HG02642 (cell line): ENCODE measurements at regions not wholly inside any gene's neighbourhood (a gene's known extent, or its start where the extent isn't known, plus 50 kb on each side); places are given as distances from the start of the nearest gene placed in this dataset.

ENCODE experiments used
- ATAC-seq: cut with Tn5 transposase; IDR thresholded peaks from one replicate; pipeline ENCODE4 v1.9.1; 2021; ENCODE audit warnings: mild to moderate bottlenecking; ENCODE audit not compliant: unreplicated experiment, poor library complexity

DNA sequence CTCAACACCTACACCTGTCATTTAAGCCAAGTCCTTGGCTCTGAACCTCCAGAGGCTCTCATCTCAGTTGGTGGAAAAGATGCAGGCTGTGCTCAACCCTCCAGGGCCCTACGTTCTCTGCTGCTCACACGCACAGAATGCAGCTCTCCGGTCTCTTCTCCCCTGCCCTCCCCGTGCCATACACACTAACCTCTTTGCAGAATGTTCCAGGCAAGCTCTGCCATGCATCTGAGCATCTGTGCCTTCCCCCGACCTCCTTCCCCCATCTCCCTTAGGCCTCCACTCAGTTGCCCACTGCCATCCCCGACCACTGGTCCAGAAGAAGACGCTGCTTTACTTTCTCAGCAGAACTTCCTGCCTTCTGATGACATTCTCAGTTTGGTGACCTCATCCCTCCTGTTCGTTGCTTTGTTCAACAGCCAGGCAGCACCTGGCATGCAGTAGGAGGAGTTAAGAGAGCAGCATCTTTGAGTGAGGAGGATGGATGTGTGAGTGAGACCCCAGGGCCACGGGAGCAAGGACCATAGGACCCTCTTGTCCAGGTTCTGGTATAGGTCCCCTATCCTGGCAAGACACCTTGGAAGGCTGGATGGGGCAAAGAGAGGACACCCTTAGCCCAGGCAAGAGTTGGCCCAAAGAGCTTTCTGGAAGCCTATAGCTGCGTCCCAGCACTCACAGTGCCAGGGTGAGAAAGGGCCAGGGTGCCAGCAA, 598.0 kb downstream of the BRD1 start:
- no peak for ATAC-seq

DNA sequence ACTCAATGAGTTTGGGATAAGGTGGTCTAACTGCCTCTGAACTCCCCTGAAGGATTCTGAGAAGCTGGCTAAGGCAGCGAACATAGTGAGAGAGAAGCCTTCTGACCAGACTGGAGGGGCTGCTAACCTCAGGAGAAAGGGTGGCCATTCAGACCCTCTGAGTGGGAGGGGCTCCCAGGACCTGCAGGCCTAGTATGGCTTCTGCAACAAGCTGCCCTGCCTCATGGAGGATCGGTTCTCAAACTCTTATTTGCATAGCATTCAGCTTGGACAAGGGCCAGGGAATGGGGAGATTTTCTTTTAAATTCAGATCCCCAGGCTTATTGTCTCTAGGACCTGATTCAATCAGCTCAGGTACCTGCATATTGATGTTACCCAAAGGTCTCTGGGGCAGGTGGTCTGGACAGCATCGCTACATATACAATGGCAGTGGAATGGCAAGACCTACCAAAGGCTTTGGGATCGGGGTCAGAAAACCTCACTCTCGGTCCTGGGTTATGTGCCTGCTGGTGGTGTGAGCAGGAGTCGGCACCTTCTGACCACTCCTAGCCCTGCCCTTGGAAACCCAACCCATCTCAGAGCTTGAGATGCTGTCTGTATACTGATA, 599.1 kb downstream of the BRD1 start:
- no peak for ATAC-seq

DNA sequence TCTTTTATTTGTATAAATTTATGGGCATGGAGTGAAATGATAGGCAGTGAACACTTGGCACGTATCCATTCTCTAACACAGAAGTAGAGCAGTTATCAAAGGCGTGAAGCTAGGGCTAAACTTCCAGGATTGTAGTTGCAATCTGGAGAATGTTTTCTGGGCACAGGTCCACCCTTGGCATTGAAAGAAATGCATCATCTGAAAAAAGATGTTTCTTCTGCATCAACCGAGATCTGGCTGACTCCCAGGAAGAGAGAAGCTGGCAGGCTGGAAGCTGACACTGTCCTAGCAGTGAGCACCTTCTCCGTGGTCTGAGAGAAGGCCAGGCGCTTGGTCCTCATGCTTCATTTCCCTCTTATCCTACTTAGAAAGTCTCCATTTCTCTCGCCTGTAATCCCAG, 600.0 kb downstream of the BRD1 start:
- ATAC-seq, result no peak

DNA sequence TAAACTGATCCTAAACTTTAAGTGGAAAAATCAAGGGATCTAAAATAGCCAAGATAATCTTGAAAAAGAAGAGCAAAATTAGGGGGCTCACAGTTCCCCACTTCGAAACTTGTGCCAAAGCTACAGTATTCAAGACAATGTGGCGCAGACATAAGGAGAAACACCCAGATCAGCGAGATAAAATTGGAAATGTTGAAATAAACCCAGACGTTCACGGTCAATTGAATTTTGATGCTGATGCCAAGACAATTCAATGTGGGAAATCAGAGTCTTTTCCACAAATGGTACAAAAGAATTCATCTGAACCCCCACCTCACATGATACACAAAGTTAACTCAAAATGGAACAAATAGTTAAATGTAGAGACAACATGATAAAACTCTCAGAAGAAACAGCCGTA, 601.6 kb downstream of the BRD1 start:
- ATAC-seq, result no peak

DNA sequence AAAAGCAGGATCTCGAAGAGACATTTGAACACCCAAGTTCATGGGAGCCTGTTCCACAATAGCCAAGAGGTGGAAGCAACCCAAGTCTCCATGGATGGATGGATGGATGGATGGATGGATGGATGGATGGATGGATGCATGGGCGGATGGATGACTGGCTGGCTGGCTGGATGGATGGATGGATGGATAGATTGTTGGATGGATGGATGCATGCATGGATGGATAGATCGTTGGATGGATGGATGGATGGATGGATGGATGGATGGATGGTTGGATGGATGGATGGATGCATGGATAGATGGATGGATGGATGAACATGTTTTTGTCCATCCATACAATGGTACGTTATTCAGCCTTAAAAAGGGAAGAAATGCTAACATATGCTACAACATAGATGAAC, 603.4 kb downstream of the BRD1 start:
- ATAC-seq, result no peak

DNA sequence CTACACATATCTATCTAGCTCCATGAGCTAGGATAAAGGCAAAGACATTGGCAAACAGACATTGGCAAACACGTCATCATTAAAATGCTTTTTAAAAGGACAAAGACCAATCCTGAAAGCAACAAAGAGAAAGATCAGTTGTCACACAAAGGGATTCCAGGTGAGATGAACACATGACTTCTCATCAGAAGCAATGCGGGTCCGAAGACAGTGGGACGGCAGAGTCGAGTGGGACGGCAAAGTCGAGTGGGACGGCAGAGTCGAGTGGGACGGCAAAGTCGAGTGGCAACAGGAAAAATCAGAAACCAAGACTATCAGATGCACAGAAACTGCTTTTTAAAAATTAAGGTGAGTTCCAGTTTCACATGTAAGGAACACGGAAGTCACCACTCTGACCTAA, 609.5 kb downstream of the BRD1 start:
- ATAC-seq, result no peak

DNA sequence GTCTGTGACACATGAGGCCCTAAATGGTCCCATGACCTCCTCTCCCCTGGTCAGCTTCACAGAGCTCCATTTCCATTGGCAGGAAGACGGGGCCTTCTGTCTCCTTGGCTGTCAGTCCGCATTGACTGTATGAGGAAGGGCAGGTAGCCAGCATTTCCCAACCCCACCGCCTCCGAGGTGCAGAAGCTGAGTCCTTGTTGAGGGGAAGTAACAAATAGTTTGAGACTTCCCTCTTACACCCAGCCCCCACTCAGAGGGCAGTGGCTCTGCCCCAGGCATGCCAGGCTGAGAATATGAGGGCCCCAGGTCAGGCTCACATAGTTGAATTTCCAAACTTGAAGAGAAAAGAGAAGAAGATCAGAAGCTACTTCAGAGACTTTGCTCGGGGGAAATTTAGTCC, 611.1 kb downstream of the BRD1 start:
- ATAC-seq, result no peak

DNA sequence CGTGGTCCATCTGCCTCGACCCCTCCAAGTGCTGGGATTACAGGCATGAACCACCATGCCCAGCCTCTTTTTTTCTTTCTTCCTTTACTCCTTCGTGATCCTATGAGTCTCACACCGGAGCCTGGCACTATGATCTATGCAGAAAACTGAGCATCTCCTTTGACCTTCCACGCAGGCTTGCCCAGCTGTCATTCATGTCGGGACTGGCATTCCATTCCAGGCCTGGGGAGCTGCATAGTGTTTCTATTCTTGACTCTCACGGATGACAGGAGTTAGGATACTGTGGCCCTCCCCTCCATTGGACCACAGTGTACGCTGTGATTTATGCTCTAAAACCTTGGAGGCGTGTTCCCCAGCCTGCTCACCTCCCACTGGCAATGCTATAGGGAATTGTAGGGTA, 611.8 kb downstream of the BRD1 start:
- ATAC-seq, result no peak

DNA sequence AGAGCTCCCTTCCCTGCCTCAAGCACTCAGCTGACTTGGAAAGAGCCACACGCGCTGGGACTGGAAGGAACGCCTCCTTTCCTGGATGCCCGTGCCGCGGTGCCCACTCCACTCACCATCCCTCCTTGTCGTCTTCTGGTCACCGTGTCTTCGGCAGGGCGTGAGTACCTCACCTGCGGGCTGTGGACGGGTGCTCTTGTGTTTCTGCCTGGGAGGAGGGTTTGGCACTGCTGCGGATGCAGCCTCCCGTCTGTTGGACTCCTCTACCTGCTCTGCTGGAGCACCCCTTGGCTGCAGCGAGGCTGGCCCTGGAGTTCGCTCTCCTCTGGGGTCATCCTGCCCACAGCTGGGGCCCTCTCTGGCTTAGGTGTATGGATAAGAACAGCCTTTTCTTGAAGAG, 612.7 kb downstream of the BRD1 start:
- no peak for ATAC-seq

DNA sequence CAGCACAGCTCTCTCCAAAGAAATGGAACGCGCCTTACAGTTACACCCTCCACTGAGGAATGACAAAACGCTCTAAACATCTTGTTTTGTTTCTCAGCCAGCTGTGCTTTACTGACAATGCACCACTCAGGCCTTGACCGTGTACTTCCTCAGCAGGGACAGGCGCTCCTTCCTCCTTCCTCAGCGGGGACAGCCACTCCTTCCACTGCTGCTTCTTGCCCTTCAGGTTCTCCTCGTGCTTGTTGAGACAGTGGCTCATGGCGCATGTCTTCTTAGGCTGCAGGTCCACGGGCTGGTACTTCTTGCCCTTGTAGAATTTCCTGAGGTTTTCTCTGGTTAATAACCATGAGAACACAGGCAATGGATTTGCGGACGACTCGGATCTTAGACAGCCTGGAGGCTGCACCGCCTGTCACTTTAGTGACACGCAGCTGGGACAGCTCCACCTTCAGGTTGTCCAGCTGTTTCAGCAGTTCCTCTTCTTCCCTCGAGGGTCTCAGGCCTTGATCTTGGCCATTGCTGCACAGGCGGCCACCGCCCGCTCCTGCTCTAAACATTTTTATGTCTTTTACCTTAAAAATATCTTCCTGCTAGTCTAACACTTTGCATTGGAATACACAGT, 613.8 kb downstream of the BRD1 start:
- no peak for ATAC-seq

DNA sequence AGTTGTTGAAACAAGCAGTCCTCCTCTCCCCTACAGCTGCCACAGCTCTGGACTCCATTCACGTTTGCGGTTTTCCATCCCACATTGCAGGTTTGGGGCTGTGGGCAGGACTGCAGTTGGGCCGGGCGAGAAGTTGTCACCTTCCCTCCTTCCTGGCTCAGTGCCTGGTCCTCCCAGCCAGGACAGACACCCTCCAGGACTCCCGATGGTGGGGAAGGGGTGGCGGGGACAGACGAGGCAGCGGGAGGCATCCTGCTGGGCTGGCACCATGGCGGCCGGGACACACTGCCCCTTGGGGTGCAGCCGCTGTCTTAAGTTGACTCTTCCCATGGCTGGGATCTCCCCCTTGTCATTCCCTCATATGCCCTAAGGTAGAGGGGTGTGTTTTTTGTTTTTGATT, 615.2 kb downstream of the BRD1 start:
- ATAC-seq, result no peak

DNA sequence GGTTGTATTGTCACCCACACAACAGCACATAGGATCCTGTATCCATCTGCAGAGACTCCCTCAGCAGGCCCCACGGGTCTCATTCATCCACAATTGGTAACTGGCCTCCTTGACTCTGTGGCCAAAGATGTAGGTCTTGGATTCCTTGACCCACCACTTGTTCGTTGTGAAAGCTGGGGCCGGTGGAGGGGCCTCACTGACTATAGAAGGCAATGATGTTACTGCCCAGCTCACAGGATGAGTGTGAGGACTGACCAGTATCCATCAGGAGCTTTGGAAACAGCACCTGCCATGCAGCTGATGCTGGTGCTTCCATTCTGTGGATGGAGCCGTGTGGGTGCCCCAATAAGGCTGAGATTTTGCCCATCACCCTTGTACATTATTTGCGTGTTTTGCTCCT, 615.7 kb downstream of the BRD1 start:
- no peak for ATAC-seq

DNA sequence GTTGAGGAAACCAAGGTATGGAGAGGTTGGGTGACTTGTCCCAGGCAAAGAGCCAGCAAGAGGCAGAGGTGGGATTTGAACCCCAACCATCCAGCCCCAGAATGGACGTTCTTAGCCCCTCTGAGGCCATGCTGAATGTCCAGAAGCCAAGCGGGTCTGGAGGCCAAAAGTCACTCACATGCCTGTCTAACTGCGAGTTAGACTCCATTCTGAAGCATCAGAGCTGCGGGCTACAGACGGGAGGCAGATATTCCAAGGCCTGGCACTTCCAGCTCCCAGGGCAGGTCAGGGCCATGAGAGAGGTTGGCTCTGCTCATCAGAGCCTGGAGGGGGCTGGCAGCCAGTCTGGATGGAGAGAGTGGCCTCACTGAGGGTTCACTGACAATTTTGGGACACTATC, 616.5 kb downstream of the BRD1 start:
- no peak for ATAC-seq

DNA sequence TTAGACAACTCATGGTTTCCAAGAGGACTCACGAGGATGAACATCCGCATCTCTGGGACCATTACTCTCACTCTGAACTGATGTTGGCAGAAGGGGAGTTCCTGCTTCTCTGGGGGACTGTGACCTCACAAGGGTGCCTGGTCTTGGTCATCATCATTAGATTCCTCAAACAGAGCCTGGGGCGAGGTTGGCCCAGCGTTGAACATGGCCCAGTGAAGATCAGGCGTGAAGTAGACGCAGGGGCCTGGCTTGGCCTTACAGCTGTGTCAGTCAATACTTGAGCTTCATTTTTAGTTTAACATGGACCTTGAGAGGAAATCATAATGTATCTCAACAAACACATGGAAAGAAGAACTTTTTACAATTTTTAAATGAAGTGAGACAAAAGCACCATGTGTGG, 617.1 kb downstream of the BRD1 start:
- ATAC-seq, result no peak

DNA sequence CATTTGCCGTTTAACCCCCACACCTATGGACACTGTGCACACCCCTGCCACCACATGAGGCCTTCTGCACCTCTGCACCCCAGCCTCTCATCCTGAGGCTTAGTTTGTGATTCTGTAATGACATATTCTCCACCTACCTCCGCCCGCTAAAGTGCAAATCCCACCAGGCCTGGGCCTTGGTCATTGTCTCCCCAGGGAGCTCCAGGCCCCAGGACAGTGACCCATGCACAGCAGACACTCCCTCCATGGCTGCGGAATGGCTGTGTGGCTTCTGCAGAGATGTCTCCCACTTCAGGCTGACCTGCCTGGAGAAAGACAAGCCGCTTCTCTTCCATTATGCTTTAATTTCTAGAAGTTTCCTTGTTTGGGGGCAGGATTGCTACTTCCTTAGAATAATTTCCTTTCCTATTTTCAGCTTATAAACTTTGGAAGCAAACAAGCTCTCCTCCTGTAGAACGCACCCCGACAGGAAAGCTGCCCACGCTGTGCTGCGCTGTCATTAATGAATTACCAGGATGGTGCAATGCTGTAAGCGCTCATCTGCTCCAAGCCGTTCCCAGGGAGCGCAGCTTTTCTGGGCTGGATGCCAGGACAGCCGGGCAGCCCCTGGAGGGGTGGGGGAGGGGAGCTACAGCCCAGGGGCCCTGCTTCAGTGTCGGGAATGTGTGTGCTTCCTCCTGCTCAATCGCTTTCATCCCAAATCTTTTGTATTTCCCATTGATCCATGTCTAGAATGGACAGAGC, 618.0 kb downstream of the BRD1 start:
- no peak for ATAC-seq

DNA sequence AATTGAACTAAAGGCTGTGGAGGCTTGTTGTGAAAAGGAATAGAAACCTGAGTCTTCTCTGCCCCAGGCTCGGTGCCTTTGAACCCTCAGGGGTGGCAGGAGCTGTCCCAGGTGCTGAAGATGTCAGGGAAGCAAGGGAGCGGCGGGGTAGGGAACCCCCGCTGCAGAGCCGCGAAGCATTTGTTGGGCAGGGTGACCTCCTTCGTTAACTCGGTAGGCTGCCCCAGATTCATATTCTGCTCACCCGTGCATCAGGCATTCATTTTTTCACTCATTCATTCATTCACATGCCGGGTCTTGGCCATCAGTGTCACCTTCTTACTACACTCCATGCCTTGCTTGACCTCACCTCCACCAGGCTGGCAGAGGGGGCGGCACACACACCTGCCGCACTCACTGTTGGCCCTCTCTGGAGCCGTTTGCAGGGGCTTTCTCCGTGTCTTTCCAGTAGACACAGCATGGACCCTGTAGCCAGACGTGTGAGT, 618.9 kb downstream of the BRD1 start:
- ATAC-seq, result no peak

DNA sequence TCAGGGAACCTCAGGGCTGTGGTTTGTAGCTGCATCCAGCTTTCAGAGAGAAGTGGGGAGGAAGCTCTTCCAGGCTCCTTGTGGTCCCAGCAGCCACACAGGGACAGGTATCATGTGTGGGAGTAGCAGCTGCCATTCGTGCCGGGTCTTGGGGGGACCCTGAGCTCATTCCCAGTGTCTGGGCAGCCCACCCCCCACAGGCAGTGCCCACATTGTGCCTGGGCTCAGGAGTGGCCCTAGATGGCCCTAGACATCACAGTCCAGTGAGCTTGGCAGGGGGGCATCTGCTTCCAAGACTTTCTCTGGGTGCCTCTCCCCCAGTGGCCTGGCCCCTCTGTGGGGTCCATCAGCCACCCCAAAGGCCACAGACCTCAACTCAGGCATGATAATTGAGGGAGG, 619.7 kb downstream of the BRD1 start:
- ATAC-seq, result no peak

DNA sequence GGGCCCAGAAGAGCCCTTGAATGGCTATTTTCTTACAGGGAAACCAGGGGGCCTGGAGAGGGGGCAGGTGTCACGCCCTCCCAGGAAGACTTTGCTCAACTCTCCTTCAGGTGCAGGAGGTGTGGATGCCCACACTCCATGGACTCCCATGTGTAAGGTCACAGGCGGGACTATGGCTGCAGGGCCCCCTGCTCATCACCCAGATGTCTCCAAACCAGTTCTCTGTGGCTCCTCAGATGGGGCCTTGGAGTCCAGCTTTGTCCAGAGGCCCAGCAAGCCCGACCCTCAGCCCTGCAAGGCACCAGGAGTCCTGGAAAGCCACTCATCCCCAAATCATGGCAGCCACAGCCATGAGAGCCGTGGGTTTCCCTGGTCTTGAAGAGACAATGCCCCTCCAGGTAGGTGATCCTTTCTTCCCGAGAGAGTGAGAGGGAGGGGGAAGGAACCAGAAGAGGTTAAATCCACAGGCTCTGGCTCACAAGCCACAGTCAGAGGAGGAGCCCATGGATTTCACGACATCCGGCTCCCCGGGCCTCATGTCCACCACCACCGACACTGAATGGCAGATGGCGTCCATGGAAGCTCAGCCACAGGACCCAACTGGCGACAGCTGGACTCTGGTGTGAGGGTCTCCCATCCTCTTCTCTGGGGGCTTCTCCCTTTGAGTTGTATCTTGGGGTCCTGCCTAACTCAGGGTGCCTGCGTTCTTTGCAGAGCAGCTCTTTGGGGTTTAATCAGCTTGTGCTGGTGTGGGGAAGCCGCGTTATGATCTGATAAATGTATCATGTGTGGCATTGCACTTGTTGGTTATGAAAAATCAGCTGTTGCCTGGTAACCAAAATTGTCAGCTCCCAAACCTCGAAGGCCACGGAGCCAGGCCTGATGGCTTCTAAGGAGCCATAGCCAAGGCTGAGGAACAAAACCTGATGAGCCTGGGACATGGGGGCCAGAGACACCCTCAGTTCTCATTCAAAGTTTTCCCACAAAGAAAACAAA, 620.4 kb downstream of the BRD1 start:
- ATAC-seq, result no peak

DNA sequence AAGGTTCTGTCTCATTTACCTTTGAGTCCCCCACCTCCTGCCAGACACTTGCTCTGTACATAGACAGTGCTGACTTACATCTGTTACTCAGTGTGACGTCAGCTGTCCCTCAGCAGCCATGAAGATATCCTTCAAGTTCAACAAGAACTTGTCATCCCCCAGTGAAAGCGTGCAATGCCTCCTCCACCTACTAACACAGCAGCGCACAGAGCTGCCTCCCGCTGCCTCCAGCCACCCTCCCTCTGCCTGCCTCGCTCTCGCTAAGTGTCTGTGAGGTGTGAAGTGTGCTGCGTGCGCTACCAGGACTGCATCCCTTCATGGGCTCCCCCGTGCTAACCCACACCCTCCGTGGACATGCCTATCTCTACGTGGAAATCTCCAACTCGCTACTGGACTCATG, 621.4 kb downstream of the BRD1 start:
- ATAC-seq, result no peak

DNA sequence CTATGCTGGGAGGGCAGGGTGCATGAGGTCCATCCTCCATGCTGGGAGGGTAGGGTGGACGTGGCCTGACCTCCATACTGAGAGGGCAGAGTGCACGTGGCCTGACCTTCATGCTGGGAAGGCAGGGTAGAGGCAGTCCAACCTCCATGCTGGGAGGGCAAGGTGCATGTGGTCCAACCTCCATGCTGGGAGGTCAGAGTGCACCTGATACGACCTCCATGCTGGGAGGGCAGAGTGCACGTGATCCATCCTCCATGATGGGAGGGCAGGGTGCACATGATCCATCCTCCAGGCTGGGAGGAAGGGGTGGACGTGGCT, 622.2 kb downstream of the BRD1 start:
- no peak for ATAC-seq
